GM12891 (cell line): ENCODE measurements at regions not wholly inside any gene's neighbourhood (a gene's known extent, or its start where the extent isn't known, plus 50 kb on each side); places are given as distances from the start of the nearest gene placed in this dataset.

Experiments
- POLR2A ChIP-seq: IDR thresholded peaks from 2 replicates; pipeline ENCODE4 v1.6.1; 2011; ENCODE audit warnings: low read depth, low read length, control low read depth
- POLR2AphosphoS5 ChIP-seq: IDR thresholded peaks from 2 replicates; pipeline ENCODE4 v1.6.1; 2011; ENCODE audit warnings: low read depth, low read length, control low read depth
- SPI1 ChIP-seq: IDR thresholded peaks from 2 replicates; pipeline ENCODE4 v1.6.1; 2011; ENCODE audit warnings: low read depth, low read length, control low read depth

GRCh38 chr11:121932646-121933185 lies 183.3 kb downstream of the BLID start:
- no peak for TF ChIP-seq POLR2AphosphoS5
- TF ChIP-seq POLR2A = no peak
- TF ChIP-seq SPI1 = no peak
